Activated T-helper 1 cell treated with anti-CD3 and anti-CD28 coated beads, Interleukin-12 subunit alpha, Interleukin-12 subunit beta, Interleukin-2, Interleukin-4 antibody, amounts not matched to agents 30 ng/mL and 10 ng/mL and 1 ng/mL, durations not matched to agents 14 hours and 24 hours and 36 hours (primary cell): ENCODE measurements at regions not wholly inside any gene's neighbourhood (a gene's known extent, or its start where the extent isn't known, plus 50 kb on each side); places are given as distances from the start of the nearest gene placed in this dataset.

ENCODE experiments used
- DNase-seq: peaks from one replicate; pipeline ENCODE4 v3.0.0; 2021; ENCODE audit warnings: low spot score
- H3K27ac Mint-ChIP-seq: one replicate; pipeline ENCODE4 v1.8.0; 2021; ENCODE audit warnings: mild to moderate bottlenecking, mixed read lengths
- H3K27me3 Mint-ChIP-seq: one replicate; pipeline ENCODE4 v1.8.0; 2022; ENCODE audit warnings: mild to moderate bottlenecking, moderate library complexity, mixed read lengths; ENCODE audit not compliant: insufficient read depth
- H3K36me3 Mint-ChIP-seq: one replicate; pipeline ENCODE4 v1.8.0; 2021; ENCODE audit warnings: low read depth, mixed read lengths
- H3K4me1 Mint-ChIP-seq: one replicate; pipeline ENCODE4 v1.8.0; 2021; ENCODE audit warnings: low read depth, mixed read lengths
- H3K4me3 Mint-ChIP-seq: one replicate; pipeline ENCODE4 v1.8.0; 2021; ENCODE audit warnings: mild to moderate bottlenecking, moderate library complexity, mixed read lengths
- H3K9me3 Mint-ChIP-seq: one replicate; pipeline ENCODE4 v1.8.0; 2021; ENCODE audit warnings: mixed read lengths
- intact Hi-C: fragments of 100-400 bp; cut with micrococcal nuclease; formaldehyde crosslinking; loops from one replicate; pipeline ENCODE4 v1.15.1; 2024

- Mint-ChIP-seq H3K36me3 (no peaks in the 10 kb centered on the region), H3K4me1 (no peaks in the 10 kb centered on the region), H3K4me3 (no peak overlapping the region), H3K27me3 (no peaks in the 10 kb centered on the region), H3K27ac (no peak overlapping the region), H3K9me3 (no peaks in the 10 kb centered on the region)
- DNase-seq = no peak
- intact Hi-C loops = no loop called here
Observed at GRCh38 chr6:77353129-77353528, 110.2 kb downstream of the HTR1B start.

DNA sequence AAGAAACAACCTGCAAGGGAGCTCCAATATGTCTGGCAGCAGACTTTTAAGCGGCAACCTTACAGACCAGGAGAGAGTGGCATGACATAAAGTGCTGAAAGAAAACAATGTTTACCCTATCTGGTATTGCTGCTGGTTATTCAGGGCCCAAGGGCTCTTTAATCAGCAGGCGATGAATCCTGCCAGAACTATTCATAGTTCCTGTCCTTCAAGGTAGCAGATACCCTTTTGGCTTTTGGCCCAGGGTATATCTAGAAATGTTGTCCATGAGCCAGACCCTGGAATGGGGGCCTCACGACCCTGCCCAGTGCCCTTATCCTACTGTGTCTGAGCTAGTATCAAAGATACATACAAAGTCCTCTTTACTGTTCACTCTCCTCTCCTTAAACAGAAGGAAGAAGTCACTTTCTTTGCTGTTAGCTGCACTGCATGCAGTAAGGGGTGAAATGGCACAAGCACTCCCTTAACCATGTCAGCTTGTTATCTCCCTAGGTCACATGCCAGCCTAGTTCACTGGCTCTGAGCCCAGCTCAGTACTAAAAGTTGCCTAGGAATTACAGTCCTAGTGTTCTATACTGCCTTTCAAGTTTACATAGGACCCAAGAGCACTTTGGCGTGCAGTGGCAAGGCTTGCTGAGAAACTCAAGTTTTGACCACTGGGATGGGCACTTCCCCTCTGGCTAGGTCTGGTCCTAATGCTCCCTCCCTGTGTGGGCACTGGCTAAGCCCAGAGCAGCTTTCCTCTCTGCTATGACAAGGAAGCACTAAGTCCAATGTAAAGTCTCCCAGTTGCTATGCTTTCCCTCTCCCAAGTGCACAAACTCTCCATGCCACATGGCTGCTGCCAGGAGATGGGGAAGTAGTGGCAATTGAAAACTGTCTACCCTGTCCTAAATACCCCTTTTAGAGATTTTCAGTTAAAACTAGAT lies 122.0 kb downstream of the HTR1B start:
- Mint-ChIP-seq H3K4me3 (no peak overlapping the region), H3K36me3 (no peaks in the 10 kb centered on the region), H3K9me3 (no peaks in the 10 kb centered on the region), H3K27ac (no peak overlapping the region), H3K27me3 (no peaks in the 10 kb centered on the region), H3K4me1 (no peaks in the 10 kb centered on the region)
- no peak for DNase-seq
- intact Hi-C loops = no loop called here

DNA sequence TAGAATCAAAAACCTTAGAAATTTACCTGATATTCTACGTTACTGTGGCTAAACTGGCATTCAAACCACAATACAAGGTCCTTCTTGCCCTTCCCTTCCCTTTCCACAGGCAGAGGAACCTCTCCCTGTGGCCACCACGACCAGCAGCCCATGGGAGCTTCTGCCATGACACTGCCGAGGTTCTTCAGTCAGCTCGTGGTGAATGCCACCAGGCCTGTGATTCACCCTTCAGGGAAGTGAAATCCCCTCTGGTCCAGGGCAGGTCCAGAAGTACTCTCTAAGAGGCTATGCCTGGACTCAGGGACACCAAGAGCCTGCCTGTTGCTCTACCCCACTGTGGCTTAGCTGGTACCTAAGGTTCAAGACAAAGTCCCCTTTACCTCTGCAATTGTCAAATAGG lies 123.0 kb downstream of the HTR1B start:
- Mint-ChIP-seq H3K4me3 (no peak overlapping the region), H3K27ac (no peak overlapping the region), H3K36me3 (no peaks in the 10 kb centered on the region), H3K4me1 (no peaks in the 10 kb centered on the region), H3K27me3 (no peaks in the 10 kb centered on the region), H3K9me3 (peaks cover 2% of the 10 kb centered on the region)
- DNase-seq = no peak
- intact Hi-C loops = no loop called here

- Mint-ChIP-seq H3K9me3 (peaks cover 6% of the 10 kb centered on the region), H3K4me3 (no peak overlapping the region), H3K4me1 (no peaks in the 10 kb centered on the region), H3K27ac (no peak overlapping the region), H3K36me3 (no peaks in the 10 kb centered on the region), H3K27me3 (no peaks in the 10 kb centered on the region)
- no peak for DNase-seq
- intact Hi-C loops = no loop called here
Observed at GRCh38 chr6:77339926-77340325, 123.4 kb downstream of the HTR1B start.

DNA sequence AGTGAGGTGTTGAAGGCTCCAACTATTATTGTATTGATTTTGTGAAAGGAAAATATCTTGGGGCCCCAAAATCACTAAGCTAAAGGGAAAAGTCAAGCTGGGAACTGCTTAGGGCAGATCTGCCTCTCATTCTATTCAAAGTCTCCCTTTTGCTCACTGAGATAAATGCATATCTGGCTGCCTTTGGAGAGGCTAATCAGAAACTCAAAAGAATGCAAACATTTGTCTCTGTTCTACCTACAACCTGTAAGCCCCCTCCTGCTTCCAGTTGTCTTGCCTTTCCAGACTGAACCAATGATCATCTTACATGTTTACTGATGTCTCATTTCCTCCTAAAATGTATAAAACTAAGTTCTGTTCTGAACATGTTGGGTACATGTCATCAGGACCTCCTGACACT lies 125.9 kb downstream of the HTR1B start:
- DNase-seq = no peak
- H3K27ac Mint-ChIP-seq = no peak overlapping the region
- intact Hi-C loops = no loop called here
- H3K27me3 Mint-ChIP-seq = no peaks in the 10 kb centered on the region
- H3K9me3 Mint-ChIP-seq = peaks cover 11% of the 10 kb centered on the region
- no peaks in the 10 kb centered on the region for H3K36me3 Mint-ChIP-seq
- H3K4me3 Mint-ChIP-seq = no peak overlapping the region
- H3K4me1 Mint-ChIP-seq = no peaks in the 10 kb centered on the region

DNA sequence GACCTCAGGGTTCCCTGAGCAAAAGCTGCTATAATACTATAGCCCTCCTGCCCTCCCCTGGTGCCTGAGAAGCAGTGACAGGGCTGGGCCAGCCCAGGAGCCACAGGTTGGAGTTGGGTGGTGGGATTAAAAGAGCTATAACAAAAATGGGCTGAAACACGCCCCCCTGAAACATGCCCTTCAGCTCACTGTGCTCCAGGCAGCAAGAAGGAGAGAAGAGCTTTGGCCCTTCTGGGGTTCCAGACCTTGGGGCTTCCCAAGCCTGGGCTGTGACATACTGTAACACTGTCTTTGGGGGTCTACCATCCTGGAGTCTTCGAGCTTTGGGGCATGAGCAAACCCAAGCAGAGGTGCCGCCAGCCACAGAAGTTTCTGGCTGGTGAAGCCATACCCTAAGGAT lies 129.2 kb downstream of the HTR1B start:
- H3K4me1 Mint-ChIP-seq = no peaks in the 10 kb centered on the region
- no peak overlapping the region for H3K27ac Mint-ChIP-seq
- H3K36me3 Mint-ChIP-seq = no peaks in the 10 kb centered on the region
- H3K4me3 Mint-ChIP-seq = no peak overlapping the region
- intact Hi-C loops = no loop called here
- no peaks in the 10 kb centered on the region for H3K27me3 Mint-ChIP-seq
- peaks cover 11% of the 10 kb centered on the region for H3K9me3 Mint-ChIP-seq
- no peak for DNase-seq

GRCh38 chr6:77332915-77333623 lies 130.2 kb downstream of the HTR1B start:
- H3K27ac Mint-ChIP-seq = no peak overlapping the region
- no peaks in the 10 kb centered on the region for H3K27me3 Mint-ChIP-seq
- no peak overlapping the region for H3K4me3 Mint-ChIP-seq
- H3K4me1 Mint-ChIP-seq = no peaks in the 10 kb centered on the region
- DNase-seq = no peak
- peaks cover 11% of the 10 kb centered on the region for H3K9me3 Mint-ChIP-seq
- H3K36me3 Mint-ChIP-seq = no peaks in the 10 kb centered on the region
- intact Hi-C loops = no loop called here

DNA sequence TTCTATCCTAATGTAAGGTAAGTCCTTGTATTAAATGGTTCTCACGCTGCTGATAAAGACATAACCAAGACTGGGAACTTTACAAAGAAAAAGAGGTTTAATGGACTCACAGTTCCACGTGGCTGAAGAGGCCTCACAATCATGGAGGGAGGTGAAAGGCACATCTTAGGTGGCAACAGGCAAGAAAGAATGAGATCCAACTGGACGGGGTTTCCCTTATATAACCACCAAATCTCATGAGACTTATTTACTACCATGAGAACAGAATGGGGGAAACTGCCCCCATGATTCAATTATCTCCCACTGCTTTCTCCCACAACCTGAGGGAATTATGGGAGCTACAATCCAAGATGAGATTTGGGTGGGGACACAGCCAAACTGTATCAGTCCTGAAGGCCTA lies 136.6 kb downstream of the HTR1B start:
- no peaks in the 10 kb centered on the region for H3K4me1 Mint-ChIP-seq
- H3K27ac Mint-ChIP-seq = no peak overlapping the region

DNA sequence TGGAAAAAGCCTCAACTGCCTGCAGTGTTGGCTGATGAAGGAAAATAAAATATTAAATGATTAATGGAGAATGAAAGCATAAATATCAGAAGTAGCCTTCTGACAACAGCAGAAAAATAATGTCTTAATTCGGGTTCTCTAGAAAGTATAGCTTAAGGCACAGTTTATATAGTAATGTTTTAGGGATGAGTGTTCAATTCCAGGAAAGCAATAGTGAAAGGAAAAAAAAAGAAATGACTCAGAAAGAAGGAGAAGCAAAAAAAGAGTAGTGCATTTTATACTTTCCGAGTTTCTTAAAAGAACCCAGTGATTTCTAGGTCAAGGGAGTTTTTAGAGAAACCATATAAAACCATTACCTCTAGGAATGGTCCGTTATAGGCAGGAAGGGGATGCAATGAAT lies 137.3 kb downstream of the HTR1B start:
- H3K36me3 Mint-ChIP-seq = no peaks in the 10 kb centered on the region
- no peak for DNase-seq
- H3K27me3 Mint-ChIP-seq = no peaks in the 10 kb centered on the region
- peaks cover 10% of the 10 kb centered on the region for H3K9me3 Mint-ChIP-seq
- intact Hi-C loops = no loop called here
- no peak overlapping the region for H3K27ac Mint-ChIP-seq
- no peaks in the 10 kb centered on the region for H3K4me1 Mint-ChIP-seq
- H3K4me3 Mint-ChIP-seq = no peak overlapping the region

More for the DNA sequence above, 136.6 kb downstream of the HTR1B start:
- Mint-ChIP-seq H3K36me3 (no peaks in the 10 kb centered on the region), H3K9me3 (peaks cover 10% of the 10 kb centered on the region), H3K27me3 (no peaks in the 10 kb centered on the region), H3K4me3 (no peak overlapping the region)
- intact Hi-C loops = no loop called here
- DNase-seq = no peak

GRCh38 chr6:77324866-77325265 lies 138.4 kb downstream of the HTR1B start:
- peaks cover 10% of the 10 kb centered on the region for H3K9me3 Mint-ChIP-seq
- H3K36me3 Mint-ChIP-seq = no peaks in the 10 kb centered on the region
- no peak for DNase-seq
- H3K27me3 Mint-ChIP-seq = no peaks in the 10 kb centered on the region
- H3K4me1 Mint-ChIP-seq = no peaks in the 10 kb centered on the region
- no peak overlapping the region for H3K27ac Mint-ChIP-seq
- intact Hi-C loops = no loop called here
- no peak overlapping the region for H3K4me3 Mint-ChIP-seq

DNA sequence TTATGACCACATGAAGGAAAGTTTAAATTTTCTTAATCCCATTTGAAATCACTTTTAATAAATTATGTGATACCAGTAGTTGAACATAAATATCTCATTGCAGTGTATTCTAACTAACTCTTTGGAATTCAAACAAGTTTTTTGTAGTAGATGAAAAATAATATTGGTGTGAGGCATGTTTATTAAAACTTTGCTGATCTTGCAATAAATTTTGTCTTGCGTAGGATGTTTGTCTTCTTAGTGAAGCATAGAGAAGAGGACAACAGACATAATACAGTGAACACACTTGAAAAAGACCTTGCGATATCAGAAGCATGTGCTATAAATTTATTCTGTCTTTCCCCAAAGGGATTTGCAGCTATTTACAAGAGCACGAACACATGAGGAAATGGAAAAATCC lies 140.7 kb downstream of the HTR1B start:
- Mint-ChIP-seq H3K27me3 (no peaks in the 10 kb centered on the region), H3K4me1 (no peaks in the 10 kb centered on the region), H3K36me3 (no peaks in the 10 kb centered on the region), H3K27ac (no peak overlapping the region), H3K9me3 (peaks cover 10% of the 10 kb centered on the region), H3K4me3 (no peak overlapping the region)
- intact Hi-C loops = no loop called here
- DNase-seq = no peak

DNA sequence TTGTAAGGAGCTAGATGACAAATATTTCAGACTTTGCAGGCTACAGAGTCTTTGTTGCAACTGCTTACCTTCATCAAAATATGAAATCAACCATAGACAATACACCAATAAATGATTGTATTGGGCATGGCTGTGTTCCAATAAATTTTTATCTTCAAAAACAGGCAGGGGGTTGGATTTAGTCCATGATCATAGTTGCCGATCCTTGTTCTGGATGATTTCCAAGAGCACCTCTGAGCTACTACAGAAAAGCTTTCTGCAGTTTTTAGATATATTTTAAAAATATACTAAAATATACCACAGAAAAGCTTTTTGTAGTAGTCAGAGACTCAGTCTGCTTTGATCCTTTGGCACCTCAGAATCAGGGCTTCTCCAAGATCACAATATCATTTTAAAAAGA lies 145.0 kb downstream of the HTR1B start:
- Mint-ChIP-seq H3K36me3 (no peaks in the 10 kb centered on the region), H3K4me1 (no peaks in the 10 kb centered on the region), H3K27me3 (no peaks in the 10 kb centered on the region), H3K4me3 (no peak overlapping the region), H3K9me3 (no peaks in the 10 kb centered on the region), H3K27ac (no peak overlapping the region)
- no peak for DNase-seq
- intact Hi-C loops = no loop called here

DNA sequence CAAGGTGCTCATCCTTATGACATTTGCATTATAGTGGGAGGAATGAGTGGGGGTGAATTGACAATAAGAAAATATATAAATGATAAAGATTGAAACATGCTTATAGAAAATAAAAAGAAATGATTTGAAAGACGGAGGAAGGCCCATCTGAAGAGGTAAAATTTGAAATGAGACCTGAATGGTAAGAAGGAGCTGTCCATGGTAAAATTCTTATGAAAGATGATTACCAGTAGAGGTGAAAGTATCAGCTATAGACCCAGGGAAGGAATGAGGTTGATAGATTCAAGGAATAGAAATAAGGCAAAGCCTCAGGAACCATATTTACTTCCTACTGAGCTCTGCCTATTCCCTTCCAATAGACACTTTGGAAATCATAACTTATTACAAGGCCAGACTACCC lies 149.7 kb downstream of the HTR1B start:
- intact Hi-C loops = no loop called here
- DNase-seq = no peak
- Mint-ChIP-seq H3K4me1 (no peaks in the 10 kb centered on the region), H3K27me3 (no peaks in the 10 kb centered on the region), H3K36me3 (no peaks in the 10 kb centered on the region), H3K4me3 (no peak overlapping the region), H3K9me3 (no peaks in the 10 kb centered on the region), H3K27ac (no peak overlapping the region)
